ENCODE measurements at regions not wholly inside any gene's neighbourhood (a gene's known extent, or its start where the extent isn't known, plus 50 kb on each side); places are given as distances from the start of the nearest gene placed in this dataset.
A peak's percentile ranks its signal among the peaks of the same experiment; 100 is the strongest.

DNA sequence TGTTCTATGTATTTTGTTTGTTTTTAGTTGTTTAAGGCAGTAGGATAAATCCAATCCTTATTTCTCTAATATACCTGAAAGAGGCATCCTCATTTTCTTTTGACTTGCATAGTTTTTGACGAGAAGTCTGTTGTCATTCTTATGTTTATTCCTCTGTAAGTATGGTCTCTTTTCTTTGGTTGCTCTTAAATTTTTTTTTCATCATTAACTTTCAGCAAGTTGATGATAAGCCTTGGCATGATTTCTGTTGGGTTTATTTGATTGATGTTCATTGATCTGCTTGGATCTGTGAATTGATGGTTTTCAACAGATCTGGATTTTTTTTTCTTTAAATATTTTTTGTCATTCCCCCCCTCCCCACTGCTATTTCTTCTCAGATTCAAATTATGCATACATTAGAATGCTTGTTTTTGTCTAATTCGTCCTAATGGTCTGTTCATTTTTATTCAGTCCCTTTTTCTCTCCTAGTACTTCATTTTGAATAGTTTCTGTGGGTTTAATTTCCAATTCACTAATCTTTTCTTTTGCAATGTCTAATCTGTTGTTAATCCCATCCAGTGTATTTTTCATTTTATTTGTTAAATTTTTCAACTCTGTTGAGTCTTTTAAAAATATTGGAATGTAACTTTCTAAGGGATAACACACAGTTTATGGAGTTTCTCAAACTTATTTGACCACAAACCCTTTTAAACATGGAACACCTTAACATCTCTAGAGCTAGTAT lies 495.9 kb downstream of the CSNK1G3 start:
- WGBS (ENCODE audit: insufficient coverage, low coverage, low lambda C conversion rate, missing lambda C conversion rate): 48% methylated on average over 2 of the region's 2 CpGs
- DNase-seq (no peak), ATAC-seq (no peak)
- TF ChIP-seq, protein P1, sequence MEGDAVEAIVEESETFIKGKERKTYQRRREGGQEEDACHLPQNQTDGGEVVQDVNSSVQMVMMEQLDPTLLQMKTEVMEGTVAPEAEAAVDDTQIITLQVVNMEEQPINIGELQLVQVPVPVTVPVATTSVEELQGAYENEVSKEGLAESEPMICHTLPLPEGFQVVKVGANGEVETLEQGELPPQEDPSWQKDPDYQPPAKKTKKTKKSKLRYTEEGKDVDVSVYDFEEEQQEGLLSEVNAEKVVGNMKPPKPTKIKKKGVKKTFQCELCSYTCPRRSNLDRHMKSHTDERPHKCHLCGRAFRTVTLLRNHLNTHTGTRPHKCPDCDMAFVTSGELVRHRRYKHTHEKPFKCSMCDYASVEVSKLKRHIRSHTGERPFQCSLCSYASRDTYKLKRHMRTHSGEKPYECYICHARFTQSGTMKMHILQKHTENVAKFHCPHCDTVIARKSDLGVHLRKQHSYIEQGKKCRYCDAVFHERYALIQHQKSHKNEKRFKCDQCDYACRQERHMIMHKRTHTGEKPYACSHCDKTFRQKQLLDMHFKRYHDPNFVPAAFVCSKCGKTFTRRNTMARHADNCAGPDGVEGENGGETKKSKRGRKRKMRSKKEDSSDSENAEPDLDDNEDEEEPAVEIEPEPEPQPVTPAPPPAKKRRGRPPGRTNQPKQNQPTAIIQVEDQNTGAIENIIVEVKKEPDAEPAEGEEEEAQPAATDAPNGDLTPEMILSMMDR (IDR thresholded peaks at IDR 0.05): no peak
- no peak for TF ChIP-seq POLR2A (IDR thresholded peaks at IDR 0.05)
- H3K36me3 ChIP-seq: no peaks in the 10 kb centered on the region
- H3K9me3 ChIP-seq: peaks cover 0 to 3% (median 0%) of the 10 kb centered on the region in 4 donors
- intact Hi-C loops (cut with DNase I): no loop called here
- H3K27me3 ChIP-seq: no peaks in the 10 kb centered on the region
- no peak overlapping the region for H3K4me3 ChIP-seq
- no peaks in the 10 kb centered on the region for H3K4me1 ChIP-seq
- no peak overlapping the region for H3K27ac ChIP-seq

DNA sequence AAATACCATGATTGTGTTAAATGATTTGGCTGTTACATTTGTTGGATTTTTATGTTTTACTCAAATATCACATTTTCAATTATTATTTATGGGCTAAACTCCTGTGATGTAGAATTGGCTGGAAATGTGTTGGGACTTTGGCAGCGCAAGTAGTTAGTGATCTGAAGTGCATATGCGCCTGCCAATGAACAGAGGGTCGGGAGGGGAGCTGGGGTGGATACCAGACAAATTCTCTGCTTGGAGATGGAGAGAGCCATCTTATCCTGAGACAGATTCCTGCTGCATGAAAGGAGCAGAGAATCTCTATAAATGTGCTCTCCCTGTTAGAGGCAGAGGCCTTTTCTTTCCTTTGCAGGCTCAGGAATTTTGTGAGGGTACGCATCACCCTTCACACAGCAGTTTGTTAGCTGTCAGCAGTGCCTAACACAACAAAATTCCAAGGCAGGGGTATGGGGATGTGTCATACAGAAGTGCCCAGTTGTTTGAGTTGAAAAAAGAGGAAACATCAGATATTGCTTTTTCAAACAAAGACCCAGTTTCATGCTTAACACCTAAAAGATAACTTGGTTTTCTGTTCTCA lies 489.1 kb downstream of the CSNK1G3 start:
- Histone ChIP-seq H3K27ac (no peak overlapping the region), H3K27me3 (no peaks in the 10 kb centered on the region), H3K4me1 (no peaks in the 10 kb centered on the region), H3K9me3 (no peaks in the 10 kb centered on the region), H3K36me3 (no peaks in the 10 kb centered on the region), H3K4me3 (no peak overlapping the region)
- intact Hi-C loops (cut with DNase I): no loop called here
- DNase-seq: no peak
- 72% methylated on average over 4 of the region's 4 CpGs for WGBS (ENCODE audit: insufficient coverage, low coverage, low lambda C conversion rate, missing lambda C conversion rate)
- TF ChIP-seq, protein P1 (IDR thresholded peaks at IDR 0.05): no peak
- TF ChIP-seq POLR2A (IDR thresholded peaks at IDR 0.05): no peak
- ATAC-seq: no peak

DNA sequence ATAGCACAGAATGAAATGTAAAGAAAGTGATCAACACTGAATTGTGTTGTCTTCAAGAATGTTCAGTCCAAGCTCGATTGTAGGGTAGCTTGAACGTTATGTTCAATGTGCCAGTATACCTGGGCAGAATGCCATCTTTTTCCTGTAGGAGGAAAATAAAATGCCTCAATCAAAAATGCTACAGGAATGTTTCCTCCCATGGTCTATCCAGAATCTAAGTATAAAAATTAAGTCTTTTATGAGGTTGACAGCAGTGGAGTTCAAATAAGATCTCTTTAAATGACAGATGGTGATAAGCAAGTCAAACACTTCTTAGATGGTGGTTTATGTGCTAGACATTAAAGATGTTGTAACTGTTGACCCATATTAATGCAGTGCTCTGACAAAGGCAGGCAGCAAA lies 488.6 kb downstream of the CSNK1G3 start:
- DNase-seq: no peak
- no peak overlapping the region for H3K4me3 ChIP-seq
- 36% methylated on average over 2 of the region's 2 CpGs for WGBS (ENCODE audit: insufficient coverage, low coverage, low lambda C conversion rate, missing lambda C conversion rate)
- no peak for ATAC-seq
- H3K27me3 ChIP-seq: no peaks in the 10 kb centered on the region
- H3K4me1 ChIP-seq: no peaks in the 10 kb centered on the region
- intact Hi-C loops (cut with DNase I): no loop called here
- TF ChIP-seq, protein P1 (IDR thresholded peaks at IDR 0.05): no peak
- TF ChIP-seq POLR2A (IDR thresholded peaks at IDR 0.05): no peak
- no peak overlapping the region for H3K27ac ChIP-seq
- no peaks in the 10 kb centered on the region for H3K36me3 ChIP-seq
- H3K9me3 ChIP-seq: no peaks in the 10 kb centered on the region

DNA sequence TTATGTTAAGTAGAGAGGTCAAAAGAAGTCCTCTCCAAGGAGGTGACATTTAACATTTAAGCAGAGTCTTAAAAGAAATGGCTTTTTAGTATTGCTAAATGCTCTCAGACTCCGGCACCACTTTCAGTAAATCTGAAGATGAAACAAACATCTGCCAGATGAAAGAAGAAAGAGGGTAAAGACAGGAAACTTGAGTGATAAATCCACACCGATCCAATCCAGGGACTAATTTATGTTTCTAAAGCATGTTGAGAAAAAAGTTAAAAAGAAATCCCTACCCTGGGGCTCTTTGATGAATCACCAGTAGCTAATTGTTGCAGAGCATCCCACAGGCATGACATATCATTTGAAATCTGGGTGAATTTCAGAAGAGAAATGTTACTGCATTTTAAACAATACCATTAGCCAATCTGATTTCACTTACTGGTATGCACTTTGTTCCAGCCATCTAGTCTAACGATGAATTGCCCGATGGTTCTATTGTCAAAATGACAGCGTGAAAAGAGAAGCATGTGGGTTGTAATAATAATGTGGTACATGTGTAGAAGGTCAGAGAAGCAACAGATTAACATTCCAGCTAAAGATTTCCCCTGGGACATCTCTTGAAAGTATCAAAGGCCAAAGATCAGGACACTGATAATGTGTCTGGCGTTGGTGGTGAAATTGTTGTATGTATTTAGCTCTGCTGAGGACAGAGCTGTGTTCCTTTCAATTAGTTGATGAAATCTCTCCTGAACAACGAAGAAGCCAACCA lies 485.7 kb downstream of the CSNK1G3 start:
- ATAC-seq (peak in 2 of 4 donors; percentile 16 to 33), DNase-seq (no peak)
- H3K4me3 ChIP-seq: no peak overlapping the region
- 29% methylated on average over 7 of the region's 7 CpGs for WGBS (ENCODE audit: insufficient coverage, low coverage, low lambda C conversion rate, missing lambda C conversion rate)
- H3K36me3 ChIP-seq: no peaks in the 10 kb centered on the region
- intact Hi-C loops (cut with DNase I): no loop called here
- H3K4me1 ChIP-seq: no peaks in the 10 kb centered on the region
- H3K27me3 ChIP-seq: no peaks in the 10 kb centered on the region
- H3K9me3 ChIP-seq: no peaks in the 10 kb centered on the region
- TF ChIP-seq POLR2A (IDR thresholded peaks at IDR 0.05): no peak
- TF ChIP-seq, protein P1 (IDR thresholded peaks at IDR 0.05): no peak
- no peak overlapping the region for H3K27ac ChIP-seq

Data from right lobe of liver (tissue), 6 donors.